H1 (cell line): ENCODE measurements at regions not wholly inside any gene's neighbourhood (a gene's known extent, or its start where the extent isn't known, plus 50 kb on each side); places are given as distances from the start of the nearest gene placed in this dataset.

Experiments
- CHD2 ChIP-seq: IDR thresholded peaks from 2 replicates; pipeline ENCODE4 v1.6.1; 2012; ENCODE audit warnings: low read length, improper control_type of control experiment
- NANOG ChIP-seq: IDR thresholded peaks from 2 replicates; pipeline ENCODE4 v1.6.1; 2011; ENCODE audit warnings: low read length, low read depth, mild to moderate bottlenecking, inconsistent platforms; ENCODE audit not compliant: insufficient read depth, poor library complexity, severe bottlenecking
- SIRT6 ChIP-seq: IDR thresholded peaks from one replicate; pipeline ENCODE4 v1.7.1; 2012; ENCODE audit warnings: low read length, inconsistent platforms
- TF ChIP-seq, protein P1 (sequence below): fragments of 300-600 bp; sonication (generic); IDR thresholded peaks from 2 replicates; pipeline ENCODE4 v1.7.1; 2012; ENCODE audit warnings: low read length, moderate library complexity, mild to moderate bottlenecking, inconsistent platforms; ENCODE audit not compliant: insufficient replicate concordance

DNA sequence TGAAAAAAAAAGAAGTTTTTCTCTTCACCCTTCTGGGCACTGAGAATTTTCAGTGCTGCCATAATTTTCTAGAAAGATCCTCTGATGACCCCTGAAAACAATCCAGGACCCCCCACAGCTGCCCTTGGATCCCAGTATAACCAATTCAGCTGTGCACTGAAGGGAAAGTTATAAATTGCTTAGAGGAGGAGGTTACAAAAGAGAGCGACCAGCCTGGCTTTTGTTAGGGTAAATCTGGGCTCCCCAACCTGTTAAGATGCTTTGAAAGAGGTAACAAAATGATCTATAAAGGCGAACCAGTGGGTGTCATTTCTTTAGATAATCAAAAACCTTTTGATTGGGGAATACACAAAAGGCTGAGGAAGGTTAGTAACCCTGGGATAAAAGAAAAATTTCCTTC, 407.9 kb upstream of the ATP11B start (continued):
- TF ChIP-seq, protein P1, sequence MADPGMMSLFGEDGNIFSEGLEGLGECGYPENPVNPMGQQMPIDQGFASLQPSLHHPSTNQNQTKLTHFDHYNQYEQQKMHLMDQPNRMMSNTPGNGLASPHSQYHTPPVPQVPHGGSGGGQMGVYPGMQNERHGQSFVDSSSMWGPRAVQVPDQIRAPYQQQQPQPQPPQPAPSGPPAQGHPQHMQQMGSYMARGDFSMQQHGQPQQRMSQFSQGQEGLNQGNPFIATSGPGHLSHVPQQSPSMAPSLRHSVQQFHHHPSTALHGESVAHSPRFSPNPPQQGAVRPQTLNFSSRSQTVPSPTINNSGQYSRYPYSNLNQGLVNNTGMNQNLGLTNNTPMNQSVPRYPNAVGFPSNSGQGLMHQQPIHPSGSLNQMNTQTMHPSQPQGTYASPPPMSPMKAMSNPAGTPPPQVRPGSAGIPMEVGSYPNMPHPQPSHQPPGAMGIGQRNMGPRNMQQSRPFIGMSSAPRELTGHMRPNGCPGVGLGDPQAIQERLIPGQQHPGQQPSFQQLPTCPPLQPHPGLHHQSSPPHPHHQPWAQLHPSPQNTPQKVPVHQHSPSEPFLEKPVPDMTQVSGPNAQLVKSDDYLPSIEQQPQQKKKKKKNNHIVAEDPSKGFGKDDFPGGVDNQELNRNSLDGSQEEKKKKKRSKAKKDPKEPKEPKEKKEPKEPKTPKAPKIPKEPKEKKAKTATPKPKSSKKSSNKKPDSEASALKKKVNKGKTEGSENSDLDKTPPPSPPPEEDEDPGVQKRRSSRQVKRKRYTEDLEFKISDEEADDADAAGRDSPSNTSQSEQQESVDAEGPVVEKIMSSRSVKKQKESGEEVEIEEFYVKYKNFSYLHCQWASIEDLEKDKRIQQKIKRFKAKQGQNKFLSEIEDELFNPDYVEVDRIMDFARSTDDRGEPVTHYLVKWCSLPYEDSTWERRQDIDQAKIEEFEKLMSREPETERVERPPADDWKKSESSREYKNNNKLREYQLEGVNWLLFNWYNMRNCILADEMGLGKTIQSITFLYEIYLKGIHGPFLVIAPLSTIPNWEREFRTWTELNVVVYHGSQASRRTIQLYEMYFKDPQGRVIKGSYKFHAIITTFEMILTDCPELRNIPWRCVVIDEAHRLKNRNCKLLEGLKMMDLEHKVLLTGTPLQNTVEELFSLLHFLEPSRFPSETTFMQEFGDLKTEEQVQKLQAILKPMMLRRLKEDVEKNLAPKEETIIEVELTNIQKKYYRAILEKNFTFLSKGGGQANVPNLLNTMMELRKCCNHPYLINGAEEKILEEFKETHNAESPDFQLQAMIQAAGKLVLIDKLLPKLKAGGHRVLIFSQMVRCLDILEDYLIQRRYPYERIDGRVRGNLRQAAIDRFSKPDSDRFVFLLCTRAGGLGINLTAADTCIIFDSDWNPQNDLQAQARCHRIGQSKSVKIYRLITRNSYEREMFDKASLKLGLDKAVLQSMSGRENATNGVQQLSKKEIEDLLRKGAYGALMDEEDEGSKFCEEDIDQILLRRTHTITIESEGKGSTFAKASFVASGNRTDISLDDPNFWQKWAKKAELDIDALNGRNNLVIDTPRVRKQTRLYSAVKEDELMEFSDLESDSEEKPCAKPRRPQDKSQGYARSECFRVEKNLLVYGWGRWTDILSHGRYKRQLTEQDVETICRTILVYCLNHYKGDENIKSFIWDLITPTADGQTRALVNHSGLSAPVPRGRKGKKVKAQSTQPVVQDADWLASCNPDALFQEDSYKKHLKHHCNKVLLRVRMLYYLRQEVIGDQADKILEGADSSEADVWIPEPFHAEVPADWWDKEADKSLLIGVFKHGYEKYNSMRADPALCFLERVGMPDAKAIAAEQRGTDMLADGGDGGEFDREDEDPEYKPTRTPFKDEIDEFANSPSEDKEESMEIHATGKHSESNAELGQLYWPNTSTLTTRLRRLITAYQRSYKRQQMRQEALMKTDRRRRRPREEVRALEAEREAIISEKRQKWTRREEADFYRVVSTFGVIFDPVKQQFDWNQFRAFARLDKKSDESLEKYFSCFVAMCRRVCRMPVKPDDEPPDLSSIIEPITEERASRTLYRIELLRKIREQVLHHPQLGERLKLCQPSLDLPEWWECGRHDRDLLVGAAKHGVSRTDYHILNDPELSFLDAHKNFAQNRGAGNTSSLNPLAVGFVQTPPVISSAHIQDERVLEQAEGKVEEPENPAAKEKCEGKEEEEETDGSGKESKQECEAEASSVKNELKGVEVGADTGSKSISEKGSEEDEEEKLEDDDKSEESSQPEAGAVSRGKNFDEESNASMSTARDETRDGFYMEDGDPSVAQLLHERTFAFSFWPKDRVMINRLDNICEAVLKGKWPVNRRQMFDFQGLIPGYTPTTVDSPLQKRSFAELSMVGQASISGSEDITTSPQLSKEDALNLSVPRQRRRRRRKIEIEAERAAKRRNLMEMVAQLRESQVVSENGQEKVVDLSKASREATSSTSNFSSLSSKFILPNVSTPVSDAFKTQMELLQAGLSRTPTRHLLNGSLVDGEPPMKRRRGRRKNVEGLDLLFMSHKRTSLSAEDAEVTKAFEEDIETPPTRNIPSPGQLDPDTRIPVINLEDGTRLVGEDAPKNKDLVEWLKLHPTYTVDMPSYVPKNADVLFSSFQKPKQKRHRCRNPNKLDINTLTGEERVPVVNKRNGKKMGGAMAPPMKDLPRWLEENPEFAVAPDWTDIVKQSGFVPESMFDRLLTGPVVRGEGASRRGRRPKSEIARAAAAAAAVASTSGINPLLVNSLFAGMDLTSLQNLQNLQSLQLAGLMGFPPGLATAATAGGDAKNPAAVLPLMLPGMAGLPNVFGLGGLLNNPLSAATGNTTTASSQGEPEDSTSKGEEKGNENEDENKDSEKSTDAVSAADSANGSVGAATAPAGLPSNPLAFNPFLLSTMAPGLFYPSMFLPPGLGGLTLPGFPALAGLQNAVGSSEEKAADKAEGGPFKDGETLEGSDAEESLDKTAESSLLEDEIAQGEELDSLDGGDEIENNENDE: peak; percentile 69
- TF ChIP-seq CHD2 (no peak), NANOG (peak; percentile 76), SIRT6 (no peak)
